ENCODE measurements at regions not wholly inside any gene's neighbourhood (a gene's known extent, or its start where the extent isn't known, plus 50 kb on each side); places are given as distances from the start of the nearest gene placed in this dataset.

GRCh38 chr5:74153255-74153790 lies 487.2 kb downstream of the ENC1 start:
- no peak overlapping the region for H3K4me3 ChIP-seq (replicated peaks; ENCODE audit: low read depth, low read length)
- TF ChIP-seq, protein P1, sequence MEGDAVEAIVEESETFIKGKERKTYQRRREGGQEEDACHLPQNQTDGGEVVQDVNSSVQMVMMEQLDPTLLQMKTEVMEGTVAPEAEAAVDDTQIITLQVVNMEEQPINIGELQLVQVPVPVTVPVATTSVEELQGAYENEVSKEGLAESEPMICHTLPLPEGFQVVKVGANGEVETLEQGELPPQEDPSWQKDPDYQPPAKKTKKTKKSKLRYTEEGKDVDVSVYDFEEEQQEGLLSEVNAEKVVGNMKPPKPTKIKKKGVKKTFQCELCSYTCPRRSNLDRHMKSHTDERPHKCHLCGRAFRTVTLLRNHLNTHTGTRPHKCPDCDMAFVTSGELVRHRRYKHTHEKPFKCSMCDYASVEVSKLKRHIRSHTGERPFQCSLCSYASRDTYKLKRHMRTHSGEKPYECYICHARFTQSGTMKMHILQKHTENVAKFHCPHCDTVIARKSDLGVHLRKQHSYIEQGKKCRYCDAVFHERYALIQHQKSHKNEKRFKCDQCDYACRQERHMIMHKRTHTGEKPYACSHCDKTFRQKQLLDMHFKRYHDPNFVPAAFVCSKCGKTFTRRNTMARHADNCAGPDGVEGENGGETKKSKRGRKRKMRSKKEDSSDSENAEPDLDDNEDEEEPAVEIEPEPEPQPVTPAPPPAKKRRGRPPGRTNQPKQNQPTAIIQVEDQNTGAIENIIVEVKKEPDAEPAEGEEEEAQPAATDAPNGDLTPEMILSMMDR (IDR thresholded peaks at IDR 0.05; ENCODE audit: low read length, missing control alignments) = no peak
- DNase-seq (ENCODE audit: low read depth) = no peak

GRCh38 chr5:74152625-74153254 lies 487.8 kb downstream of the ENC1 start:
- no peak overlapping the region for H3K4me3 ChIP-seq (replicated peaks; ENCODE audit: low read depth, low read length)
- TF ChIP-seq, protein P1 (IDR thresholded peaks at IDR 0.05; ENCODE audit: low read length, missing control alignments) = no peak
- no peak for DNase-seq (ENCODE audit: low read depth)

DNA sequence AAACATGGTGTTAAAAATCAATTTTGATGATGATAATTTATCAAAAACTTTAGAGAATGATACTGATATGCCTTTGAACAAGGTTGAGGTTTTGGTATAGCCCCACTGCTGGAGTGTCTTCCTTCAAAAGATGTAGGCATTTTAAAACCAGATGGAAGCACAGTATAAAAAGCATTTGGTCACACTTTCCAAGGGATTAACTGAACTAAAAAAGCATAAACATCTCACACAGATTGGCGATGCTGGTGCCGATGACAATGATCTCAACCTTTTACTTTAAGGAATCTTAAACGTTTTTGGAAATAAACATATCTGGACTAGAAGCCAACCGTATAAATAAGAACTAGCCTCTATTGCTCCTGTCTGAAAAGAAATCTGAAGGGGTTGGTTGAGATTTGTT lies 488.4 kb downstream of the ENC1 start:
- DNase-seq (ENCODE audit: low read depth) = no peak
- H3K4me3 ChIP-seq (replicated peaks; ENCODE audit: low read depth, low read length) = no peak overlapping the region
- TF ChIP-seq, protein P1 (IDR thresholded peaks at IDR 0.05; ENCODE audit: low read length, missing control alignments) = no peak

- peak; percentile 88 for DNase-seq (ENCODE audit: low read depth)
- H3K4me3 ChIP-seq (replicated peaks; ENCODE audit: low read depth, low read length) = no peak overlapping the region
- TF ChIP-seq, protein P1 (IDR thresholded peaks at IDR 0.05; ENCODE audit: low read length, missing control alignments) = no peak
Observed at GRCh38 chr5:74149395-74149794, 491.1 kb downstream of the ENC1 start.

DNA sequence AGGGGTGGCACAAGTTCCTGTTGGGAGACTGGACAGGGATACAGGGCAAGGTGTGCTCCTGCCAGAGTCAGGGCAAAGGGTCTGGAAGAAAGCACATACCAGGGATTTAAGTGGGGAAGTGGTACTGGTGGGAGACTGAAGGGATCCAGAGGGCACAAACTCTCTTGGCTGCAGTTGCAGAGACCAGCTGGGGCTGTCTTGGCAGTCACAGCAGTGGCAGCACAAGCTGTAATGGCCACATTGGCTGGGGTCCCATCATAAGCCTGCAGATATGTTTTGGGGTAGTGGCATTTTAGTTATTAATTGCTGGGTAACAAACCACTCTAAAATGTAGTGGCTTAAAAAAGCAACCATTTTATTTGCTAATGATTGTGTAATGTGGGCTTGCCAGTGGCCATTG lies 492.2 kb downstream of the ENC1 start:
- no peak overlapping the region for H3K4me3 ChIP-seq (replicated peaks; ENCODE audit: low read depth, low read length)
- DNase-seq (ENCODE audit: low read depth) = no peak

DNA sequence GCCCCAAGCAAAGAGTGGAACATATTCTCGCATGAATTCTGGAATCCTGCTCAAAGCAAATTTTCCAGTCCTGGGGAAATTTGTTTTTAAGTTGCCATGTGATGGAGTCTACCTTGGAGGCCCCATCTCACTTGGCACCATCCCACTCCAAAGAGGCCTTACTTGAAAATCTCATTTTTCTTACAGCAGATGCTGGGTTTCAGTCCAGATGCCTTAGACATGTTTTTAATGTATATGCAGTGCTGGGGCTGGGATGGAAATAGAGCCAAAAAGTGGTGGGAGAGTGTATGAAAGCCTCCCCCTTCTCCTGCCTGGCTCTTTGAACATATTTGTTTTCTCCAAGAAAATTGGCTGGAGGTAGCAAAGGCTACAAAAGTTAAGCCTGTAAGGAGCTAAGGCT lies 493.7 kb downstream of the ENC1 start:
- no peak for DNase-seq (ENCODE audit: low read depth)
- TF ChIP-seq, protein P1 (IDR thresholded peaks at IDR 0.05; ENCODE audit: low read length, missing control alignments) = no peak
- H3K4me3 ChIP-seq (replicated peaks; ENCODE audit: low read depth, low read length) = no peak overlapping the region

More for the DNA sequence above, 492.2 kb downstream of the ENC1 start:
- TF ChIP-seq, protein P1 (IDR thresholded peaks at IDR 0.05; ENCODE audit: low read length, missing control alignments) = no peak

GRCh38 chr5:74145951-74146350 lies 494.6 kb downstream of the ENC1 start:
- TF ChIP-seq, protein P1 (IDR thresholded peaks at IDR 0.05; ENCODE audit: low read length, missing control alignments) = no peak
- DNase-seq (ENCODE audit: low read depth) = no peak
- H3K4me3 ChIP-seq (replicated peaks; ENCODE audit: low read depth, low read length) = no peak overlapping the region
